ENCODE measurements at regions not wholly inside any gene's neighbourhood (a gene's known extent, or its start where the extent isn't known, plus 50 kb on each side); places are given as distances from the start of the nearest gene placed in this dataset.

- Histone ChIP-seq H3K14ac (ENCODE audit: insufficient read length) (no peak overlapping the region), H2BK5ac (ENCODE audit: low read depth, low read length) (no peak overlapping the region), H3K23me2 (ENCODE audit: low read depth, low read length) (no peaks in the 10 kb centered on the region), H2BK20ac (ENCODE audit: low read length) (no peak overlapping the region), H3K9ac (replicated peaks in 1 of 4; ENCODE audit: extremely low read depth in 1 of 4, low read depth in 3 of 4, low read length in 3 of 4) (no peak overlapping the region), H3K23ac (ENCODE audit: insufficient read length) (no peak overlapping the region), H3K36me3 (ENCODE audit: control insufficient read depth in 2 of 4, insufficient read depth in 4 of 4, low read length in 3 of 4) (no peaks in the 10 kb centered on the region), H2BK12ac (ENCODE audit: low read depth, low read length) (no peak overlapping the region), H3K18ac (ENCODE audit: extremely low read depth, low read length) (no peak overlapping the region), H2AFZ (ENCODE audit: low read length) (no peak overlapping the region), H3K79me1 (ENCODE audit: low read depth, low read length) (no peaks in the 10 kb centered on the region), H3K4me1 (replicated peaks in 1 of 4; ENCODE audit: control insufficient read depth in 3 of 4, insufficient read depth in 4 of 4, low read length in 3 of 4) (no peaks in the 10 kb centered on the region), H4K20me1 (replicated peaks in 1 of 2; ENCODE audit: control insufficient read depth in 1 of 2, insufficient read depth in 2 of 2, low read length in 2 of 2) (no peaks in the 10 kb centered on the region), H3K27me3 (replicated peaks in 1 of 4; ENCODE audit: control insufficient read depth in 3 of 4, extremely low read depth in 1 of 4, insufficient read depth in 3 of 4, low read length in 3 of 4) (no peaks in the 10 kb centered on the region), H3K27ac (ENCODE audit: low read depth, low read length) (no peak overlapping the region), H4K91ac (replicated peaks; ENCODE audit: insufficient read length, low read length) (no peak overlapping the region), H4K5ac (ENCODE audit: insufficient read length, low read depth, low read length) (no peak overlapping the region), H3K4me3 (ENCODE audit: extremely low read depth in 1 of 4, insufficient read depth in 2 of 4, low read depth in 3 of 4, low read length in 4 of 4) (no peak overlapping the region), H2BK15ac (ENCODE audit: low read length) (no peak overlapping the region), H3K4ac (replicated peaks; ENCODE audit: insufficient read length, low read depth, low read length) (no peak overlapping the region), H2AK5ac (ENCODE audit: low read depth, low read length) (no peak overlapping the region), H3K56ac (replicated peaks; ENCODE audit: insufficient read length, low read depth, low read length) (no peak overlapping the region), H3K79me2 (ENCODE audit: control insufficient read depth in 1 of 2, insufficient read depth in 2 of 2, low read length in 2 of 2) (no peaks in the 10 kb centered on the region), H3K9me3 (ENCODE audit: insufficient read depth in 2 of 2, low read depth in 1 of 2, low read length in 1 of 2) (no peaks in the 10 kb centered on the region), H2BK120ac (replicated peaks; ENCODE audit: low read depth, low read length) (no peak overlapping the region), H4K8ac (ENCODE audit: extremely low read depth, insufficient read depth, low read length) (no peak overlapping the region), H3K4me2 (ENCODE audit: insufficient read depth in 1 of 2, low read depth in 2 of 2, low read length in 2 of 2) (no peak overlapping the region)
- POLR2A ChIA-PET (ENCODE audit: partially characterized antibody), result no interaction called here
- WGBS, 2 experiments (ENCODE audit: extremely low coverage in 1 of 2, insufficient coverage in 1 of 2, insufficient read length in 1 of 2, insufficient replicate concordance in 2 of 2, low coverage in 1 of 2, low lambda C conversion rate in 2 of 2, missing lambda C conversion rate in 1 of 2), result 79% methylated on average over 1 of the region's 1 CpG; no CpG with 5 or more reads in 1 of the 2 experiments
- DNase-seq (ENCODE audit: low read depth in 1 of 2, low spot score in 2 of 2) (no peak), FAIRE-seq (no peak)
- no peak for TF ChIP-seq BACH1 (IDR thresholded peaks at IDR 0.05; ENCODE audit: low read length)
- TF ChIP-seq POU5F1 (IDR thresholded peaks at IDR 0.05; ENCODE audit: low read depth, low read length), result no peak
- TF ChIP-seq BCL11A (IDR thresholded peaks at IDR 0.05; ENCODE audit: low read depth in 2 of 2, low read length in 2 of 2), result no peak
- no peak for TF ChIP-seq EP300 (IDR thresholded peaks at IDR 0.05; ENCODE audit: borderline replicate concordance in 1 of 2, low read depth in 2 of 2, low read length in 2 of 2)
- TF ChIP-seq POLR2AphosphoS5 (IDR thresholded peaks at IDR 0.05; ENCODE audit: low read depth, low read length), result no peak
- TF ChIP-seq SP4 (IDR thresholded peaks at IDR 0.05; ENCODE audit: low read length), result no peak
- no peak for TF ChIP-seq TEAD4 (IDR thresholded peaks at IDR 0.05; ENCODE audit: low read depth, low read length)
- TF ChIP-seq PHF8 (conservative IDR thresholded peaks at IDR 0.05; ENCODE audit: low read depth, low read length), result no peak
- TF ChIP-seq KDM5A (IDR thresholded peaks at IDR 0.05; ENCODE audit: low read length), result no peak
- TF ChIP-seq EGR1 (IDR thresholded peaks at IDR 0.05; ENCODE audit: borderline replicate concordance, low read depth, low read length), result no peak
- no peak for TF ChIP-seq KDM4A (IDR thresholded peaks at IDR 0.05; ENCODE audit: low read depth, low read length, severe bottlenecking)
- TF ChIP-seq, protein P1, sequence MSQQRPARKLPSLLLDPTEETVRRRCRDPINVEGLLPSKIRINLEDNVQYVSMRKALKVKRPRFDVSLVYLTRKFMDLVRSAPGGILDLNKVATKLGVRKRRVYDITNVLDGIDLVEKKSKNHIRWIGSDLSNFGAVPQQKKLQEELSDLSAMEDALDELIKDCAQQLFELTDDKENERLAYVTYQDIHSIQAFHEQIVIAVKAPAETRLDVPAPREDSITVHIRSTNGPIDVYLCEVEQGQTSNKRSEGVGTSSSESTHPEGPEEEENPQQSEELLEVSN (IDR thresholded peaks at IDR 0.05), result no peak
- TF ChIP-seq RNF2 (IDR thresholded peaks at IDR 0.05; ENCODE audit: borderline replicate concordance, low read depth, low read length, missing control alignments, poor library complexity, severe bottlenecking), result no peak
- CTCF ChIA-PET (ENCODE audit: partially characterized antibody), result interaction anchor here (1.0 to 1.9 kb wide), 3 partner anchors 15 to 515 kb away, joined by 3 to 4 read pairs (median 4); no protein-coding TSS in a partner anchor
Observed at GRCh38 chr18:56052202-56052601, 464.2 kb upstream of the TCF4 start.

Measured in H1 (cell line).